Endothelial cell (in vitro differentiated cells): ENCODE measurements at regions not wholly inside any gene's neighbourhood (a gene's known extent, or its start where the extent isn't known, plus 50 kb on each side); places are given as distances from the start of the nearest gene placed in this dataset.
"Not testable (repeated sequence)": the region's sequence is repeated elsewhere in the genome, so short reads cannot be mapped to it uniquely, and the experiment has no call there.

Experiments used
- DNase-seq: peaks from one replicate; pipeline ENCODE4 v3.0.0; 2021; ENCODE audit warnings: low spot score
- H3K27ac Mint-ChIP-seq: one replicate; pipeline ENCODE4 v1.8.0; 2021; ENCODE audit warnings: mixed read lengths, inconsistent platforms; ENCODE audit not compliant: unreplicated experiment
- H3K27me3 Mint-ChIP-seq: one replicate; pipeline ENCODE4 v1.8.0; 2021; ENCODE audit warnings: mild to moderate bottlenecking, moderate library complexity, mixed read lengths, inconsistent platforms; ENCODE audit not compliant: unreplicated experiment
- H3K36me3 Mint-ChIP-seq: one replicate; pipeline ENCODE4 v1.8.0; 2021; ENCODE audit warnings: mild to moderate bottlenecking, low read depth, mixed read lengths, inconsistent platforms; ENCODE audit not compliant: unreplicated experiment
- H3K4me1 Mint-ChIP-seq: one replicate; pipeline ENCODE4 v1.8.0; 2021; ENCODE audit warnings: mild to moderate bottlenecking, mixed read lengths, inconsistent platforms; ENCODE audit not compliant: unreplicated experiment
- H3K4me3 Mint-ChIP-seq: one replicate; pipeline ENCODE4 v1.8.0; 2021; ENCODE audit warnings: mild to moderate bottlenecking, mixed read lengths, inconsistent platforms; ENCODE audit not compliant: unreplicated experiment
- H3K9me3 Mint-ChIP-seq: one replicate; pipeline ENCODE4 v1.8.0; 2021; ENCODE audit warnings: mixed read lengths, inconsistent platforms; ENCODE audit not compliant: unreplicated experiment
- TF ChIP-seq, protein P1 (sequence below): fragments of 200-600 bp; sonication (generic); IDR thresholded peaks from one replicate; pipeline ENCODE4 v1.5.0; 2021; ENCODE audit warnings: antibody characterized with exemption; ENCODE audit not compliant: unreplicated experiment

DNA sequence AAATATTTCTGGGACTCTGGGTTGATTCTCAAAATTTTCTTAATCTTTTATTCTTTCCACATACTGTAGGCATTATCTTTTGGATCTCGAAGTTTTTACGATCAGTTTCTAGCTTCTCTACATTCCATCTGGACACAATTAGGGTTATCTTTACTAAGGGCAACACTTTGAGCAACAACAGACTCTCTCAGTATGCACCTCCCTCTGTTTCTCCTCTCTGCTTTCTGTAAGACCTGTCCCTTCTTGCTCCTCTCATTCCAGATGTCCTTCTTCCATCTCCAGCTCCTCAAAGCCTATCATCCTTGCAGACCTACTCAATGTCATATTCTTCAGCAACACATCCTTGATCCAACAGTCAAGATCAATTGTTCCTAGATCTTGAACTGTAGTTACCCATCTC, 457.0 kb downstream of the SLC6A15 start:
- no peaks in the 10 kb centered on the region for H3K4me1 Mint-ChIP-seq
- H3K9me3 Mint-ChIP-seq, result no peaks in the 10 kb centered on the region
- H3K4me3 Mint-ChIP-seq, result no peak overlapping the region
- no peaks in the 10 kb centered on the region for H3K36me3 Mint-ChIP-seq
- DNase-seq, result no peak
- TF ChIP-seq, protein P1, sequence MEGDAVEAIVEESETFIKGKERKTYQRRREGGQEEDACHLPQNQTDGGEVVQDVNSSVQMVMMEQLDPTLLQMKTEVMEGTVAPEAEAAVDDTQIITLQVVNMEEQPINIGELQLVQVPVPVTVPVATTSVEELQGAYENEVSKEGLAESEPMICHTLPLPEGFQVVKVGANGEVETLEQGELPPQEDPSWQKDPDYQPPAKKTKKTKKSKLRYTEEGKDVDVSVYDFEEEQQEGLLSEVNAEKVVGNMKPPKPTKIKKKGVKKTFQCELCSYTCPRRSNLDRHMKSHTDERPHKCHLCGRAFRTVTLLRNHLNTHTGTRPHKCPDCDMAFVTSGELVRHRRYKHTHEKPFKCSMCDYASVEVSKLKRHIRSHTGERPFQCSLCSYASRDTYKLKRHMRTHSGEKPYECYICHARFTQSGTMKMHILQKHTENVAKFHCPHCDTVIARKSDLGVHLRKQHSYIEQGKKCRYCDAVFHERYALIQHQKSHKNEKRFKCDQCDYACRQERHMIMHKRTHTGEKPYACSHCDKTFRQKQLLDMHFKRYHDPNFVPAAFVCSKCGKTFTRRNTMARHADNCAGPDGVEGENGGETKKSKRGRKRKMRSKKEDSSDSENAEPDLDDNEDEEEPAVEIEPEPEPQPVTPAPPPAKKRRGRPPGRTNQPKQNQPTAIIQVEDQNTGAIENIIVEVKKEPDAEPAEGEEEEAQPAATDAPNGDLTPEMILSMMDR, result no peak
- H3K27me3 Mint-ChIP-seq, result no peaks in the 10 kb centered on the region
- H3K27ac Mint-ChIP-seq, result no peak overlapping the region

DNA sequence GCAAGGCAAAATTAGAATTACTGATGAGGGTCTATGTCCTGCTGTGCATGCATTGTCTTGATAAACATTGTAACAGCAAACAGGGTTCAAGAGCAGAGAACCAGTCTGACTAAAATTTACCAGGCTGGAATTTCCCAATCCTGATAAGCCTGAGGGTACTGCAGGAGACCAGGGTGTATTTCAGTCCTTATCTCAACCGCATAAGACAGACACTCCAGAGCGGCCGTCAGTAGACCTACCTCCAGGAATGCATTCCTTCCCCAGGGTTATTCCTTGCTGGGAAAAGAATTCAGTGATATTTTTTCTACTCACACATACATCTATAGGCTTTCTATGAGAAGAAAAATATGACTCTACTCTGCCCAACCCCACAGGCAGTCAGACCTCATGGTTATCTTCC, 466.1 kb downstream of the SLC6A15 start:
- not testable (repeated sequence) for H3K4me1 Mint-ChIP-seq, H3K9me3 Mint-ChIP-seq, DNase-seq

DNA sequence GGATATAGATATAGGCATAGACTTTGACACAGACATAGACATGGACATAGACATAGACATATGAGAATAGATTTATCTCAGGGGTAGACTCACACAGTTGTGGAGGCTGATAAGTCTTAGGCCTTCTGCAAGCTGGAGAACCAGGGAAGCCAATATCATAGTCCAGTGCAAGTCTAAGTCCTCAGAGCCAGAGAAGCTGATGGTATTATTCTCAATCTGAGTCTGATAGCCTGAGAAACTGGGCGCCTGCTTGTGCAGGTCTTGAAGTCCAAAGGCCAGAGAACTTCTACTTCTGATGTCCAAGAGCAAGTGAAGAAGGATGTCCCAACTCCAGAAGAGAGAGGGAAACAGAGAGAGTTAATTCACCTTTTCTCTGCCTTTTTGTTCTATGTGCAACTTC, 476.5 kb downstream of the SLC6A15 start:
- Mint-ChIP-seq H3K27me3 (no peaks in the 10 kb centered on the region), H3K4me1 (no peaks in the 10 kb centered on the region), H3K36me3 (no peaks in the 10 kb centered on the region), H3K9me3 (no peaks in the 10 kb centered on the region), H3K27ac (no peak overlapping the region), H3K4me3 (no peak overlapping the region)
- DNase-seq, result no peak
- TF ChIP-seq, protein P1, result no peak

More for the DNA sequence above, 466.1 kb downstream of the SLC6A15 start:
- not testable (repeated sequence) for H3K36me3 Mint-ChIP-seq, H3K27me3 Mint-ChIP-seq, H3K4me3 Mint-ChIP-seq, H3K27ac Mint-ChIP-seq

DNA sequence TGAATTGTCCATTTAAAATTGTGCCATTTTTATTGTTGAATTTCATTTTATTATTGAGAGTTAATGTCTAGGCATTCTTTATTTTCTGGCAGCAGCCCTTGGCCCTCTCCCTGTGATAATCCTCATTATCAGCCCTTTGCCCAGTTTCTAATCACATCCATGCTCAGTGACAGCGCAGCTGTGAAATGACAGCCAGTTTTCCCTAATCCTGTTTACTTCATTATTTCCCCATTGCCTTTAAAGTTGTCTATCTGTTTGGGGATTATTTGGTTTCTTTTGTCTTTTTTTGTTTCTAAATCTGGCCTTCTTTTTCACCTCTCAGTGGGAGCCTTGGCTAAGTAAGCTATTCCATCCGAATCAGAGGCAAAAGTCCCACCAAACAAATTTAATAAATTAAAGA, 476.9 kb downstream of the SLC6A15 start:
- no peak overlapping the region for H3K4me3 Mint-ChIP-seq
- H3K4me1 Mint-ChIP-seq, result no peaks in the 10 kb centered on the region
- DNase-seq, result no peak
- no peak overlapping the region for H3K27ac Mint-ChIP-seq
- no peaks in the 10 kb centered on the region for H3K36me3 Mint-ChIP-seq
- H3K9me3 Mint-ChIP-seq, result no peaks in the 10 kb centered on the region
- no peaks in the 10 kb centered on the region for H3K27me3 Mint-ChIP-seq
- TF ChIP-seq, protein P1, result no peak

DNA sequence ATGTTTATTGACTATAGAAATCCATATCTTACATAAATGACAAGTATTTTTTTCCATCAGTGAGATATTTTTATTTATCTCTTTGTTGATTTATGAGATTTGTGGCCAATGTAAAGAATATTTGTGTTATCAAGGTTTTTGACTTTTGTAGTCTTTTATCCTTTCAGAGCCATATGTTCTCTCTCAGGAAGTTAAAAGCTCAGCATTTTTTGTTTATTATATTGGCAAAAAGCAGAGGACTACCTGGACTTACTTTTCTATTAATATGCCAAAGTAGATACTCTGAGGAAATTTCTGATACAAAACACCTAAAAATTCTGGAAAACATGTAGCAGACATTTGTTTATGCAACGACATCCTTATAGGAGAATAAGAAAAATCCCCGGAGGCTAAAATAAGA, 490.3 kb downstream of the SLC6A15 start:
- H3K27ac Mint-ChIP-seq, result no peak overlapping the region
- H3K4me3 Mint-ChIP-seq, result no peak overlapping the region
- no peaks in the 10 kb centered on the region for H3K9me3 Mint-ChIP-seq
- H3K36me3 Mint-ChIP-seq, result no peaks in the 10 kb centered on the region
- H3K27me3 Mint-ChIP-seq, result no peaks in the 10 kb centered on the region
- TF ChIP-seq, protein P1, result no peak
- no peaks in the 10 kb centered on the region for H3K4me1 Mint-ChIP-seq
- DNase-seq, result no peak

DNA sequence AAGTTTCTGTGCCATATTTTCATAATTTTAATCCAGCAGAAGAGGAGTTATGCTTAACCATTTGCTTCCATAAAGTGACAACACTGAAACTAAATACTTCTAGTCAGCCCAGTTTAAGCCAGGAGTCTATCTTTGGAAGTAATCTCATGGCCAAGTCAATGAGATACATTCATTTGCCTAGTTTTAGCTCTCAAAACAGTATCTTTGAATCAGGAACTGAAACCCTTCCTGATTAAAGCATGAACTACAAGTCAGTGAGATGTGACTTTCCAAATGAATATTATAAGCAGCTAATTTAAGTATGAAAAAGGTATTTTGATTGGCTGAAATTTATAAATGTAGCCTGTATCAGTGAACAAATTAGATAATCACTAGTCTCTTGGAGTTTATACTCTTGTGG, 491.5 kb downstream of the SLC6A15 start:
- TF ChIP-seq, protein P1, result no peak
- no peak overlapping the region for H3K27ac Mint-ChIP-seq
- H3K4me3 Mint-ChIP-seq, result no peak overlapping the region
- H3K36me3 Mint-ChIP-seq, result no peaks in the 10 kb centered on the region
- no peaks in the 10 kb centered on the region for H3K4me1 Mint-ChIP-seq
- no peak for DNase-seq
- no peaks in the 10 kb centered on the region for H3K27me3 Mint-ChIP-seq
- no peaks in the 10 kb centered on the region for H3K9me3 Mint-ChIP-seq
